ENCODE measurements at regions not wholly inside any gene's neighbourhood (a gene's known extent, or its start where the extent isn't known, plus 50 kb on each side); places are given as distances from the start of the nearest gene placed in this dataset.

DNA sequence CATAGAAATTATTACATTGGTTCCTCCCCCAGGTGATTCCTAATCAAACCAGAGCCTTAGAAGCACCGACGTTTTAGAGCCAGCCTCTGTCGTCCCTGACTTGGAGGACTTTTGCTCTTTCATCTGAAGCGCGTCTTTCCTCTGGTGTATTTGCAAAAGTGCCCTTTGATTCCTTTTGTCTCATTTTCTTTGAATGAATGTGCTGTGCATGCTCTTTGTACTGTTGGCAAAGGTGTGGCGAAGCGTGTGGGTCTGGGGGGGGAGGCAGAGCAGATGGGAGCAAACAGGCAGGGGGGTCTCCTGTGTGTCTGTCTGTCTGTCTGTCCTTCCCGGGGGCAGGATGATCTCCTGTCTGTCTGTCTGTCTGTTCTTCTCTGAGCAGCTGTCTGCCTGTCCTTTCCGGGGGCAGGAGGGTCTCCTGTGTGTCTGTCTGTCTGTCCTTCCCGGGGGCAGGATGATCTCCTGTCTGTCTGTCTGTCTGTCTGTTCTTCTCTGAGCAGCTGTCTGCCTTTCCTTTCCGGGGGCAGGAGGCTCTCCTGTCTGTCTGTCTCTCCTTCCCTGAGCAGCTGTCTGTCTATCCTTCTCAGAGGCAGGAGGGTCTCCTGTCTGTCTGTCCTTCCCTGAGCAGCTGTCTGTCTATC, 205.5 kb upstream of the MYT1L start:
- Mint-ChIP-seq H3K36me3 (ENCODE audit: low read depth) (no peaks in the 10 kb centered on the region), H3K4me3 (ENCODE audit: unreplicated experiment) (no peak overlapping the region), H3K9me3 (ENCODE audit: low read depth) (no peaks in the 10 kb centered on the region), H3K4me1 (ENCODE audit: low read depth) (no peaks in the 10 kb centered on the region), H3K27me3 (ENCODE audit: low read depth) (peaks cover 23% of the 10 kb centered on the region), H3K27ac (ENCODE audit: unreplicated experiment) (no peak overlapping the region)
- TF ChIP-seq CTCF (IDR thresholded peaks at IDR 0.05), result no peak
- DNase-seq (ENCODE audit: low spot score), result no peak

DNA sequence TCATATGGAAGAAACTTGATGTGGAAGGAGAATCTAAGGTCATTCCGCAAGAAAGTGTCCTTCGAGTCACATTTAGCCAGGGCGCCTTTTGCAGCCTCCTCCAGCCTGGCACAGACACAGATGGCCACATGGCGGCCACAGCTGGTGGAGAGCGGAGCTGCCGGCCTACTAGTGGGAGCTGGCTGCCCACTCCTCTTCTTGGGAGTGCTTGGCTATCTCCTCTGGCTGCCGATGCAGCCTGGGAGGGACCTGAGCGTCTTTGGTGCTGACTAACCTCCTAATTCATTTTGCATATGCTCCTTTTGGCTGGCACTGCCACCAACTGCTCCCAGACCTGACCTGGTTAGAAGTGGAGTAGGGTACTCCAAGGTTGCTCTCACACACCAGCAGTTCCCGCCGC, 199.3 kb upstream of the MYT1L start:
- H3K4me1 Mint-ChIP-seq (ENCODE audit: low read depth), result no peaks in the 10 kb centered on the region
- DNase-seq (ENCODE audit: low spot score), result no peak
- no peak overlapping the region for H3K27ac Mint-ChIP-seq (ENCODE audit: unreplicated experiment)
- no peak overlapping the region for H3K4me3 Mint-ChIP-seq (ENCODE audit: unreplicated experiment)
- no peak for TF ChIP-seq CTCF (IDR thresholded peaks at IDR 0.05)
- H3K9me3 Mint-ChIP-seq (ENCODE audit: low read depth), result no peaks in the 10 kb centered on the region
- no peaks in the 10 kb centered on the region for H3K36me3 Mint-ChIP-seq (ENCODE audit: low read depth)
- peaks cover 2% of the 10 kb centered on the region for H3K27me3 Mint-ChIP-seq (ENCODE audit: low read depth)

GRCh38 chr2:2528846-2529245, 197.8 kb upstream of the MYT1L start:
- H3K27ac Mint-ChIP-seq (ENCODE audit: unreplicated experiment), result no peak overlapping the region
- no peaks in the 10 kb centered on the region for H3K36me3 Mint-ChIP-seq (ENCODE audit: low read depth)
- H3K4me1 Mint-ChIP-seq (ENCODE audit: low read depth), result no peaks in the 10 kb centered on the region
- DNase-seq (ENCODE audit: low spot score), result no peak
- no peak overlapping the region for H3K4me3 Mint-ChIP-seq (ENCODE audit: unreplicated experiment)
- H3K27me3 Mint-ChIP-seq (ENCODE audit: low read depth), result peaks cover 2% of the 10 kb centered on the region
- no peaks in the 10 kb centered on the region for H3K9me3 Mint-ChIP-seq (ENCODE audit: low read depth)
- no peak for TF ChIP-seq CTCF (IDR thresholded peaks at IDR 0.05)

DNA sequence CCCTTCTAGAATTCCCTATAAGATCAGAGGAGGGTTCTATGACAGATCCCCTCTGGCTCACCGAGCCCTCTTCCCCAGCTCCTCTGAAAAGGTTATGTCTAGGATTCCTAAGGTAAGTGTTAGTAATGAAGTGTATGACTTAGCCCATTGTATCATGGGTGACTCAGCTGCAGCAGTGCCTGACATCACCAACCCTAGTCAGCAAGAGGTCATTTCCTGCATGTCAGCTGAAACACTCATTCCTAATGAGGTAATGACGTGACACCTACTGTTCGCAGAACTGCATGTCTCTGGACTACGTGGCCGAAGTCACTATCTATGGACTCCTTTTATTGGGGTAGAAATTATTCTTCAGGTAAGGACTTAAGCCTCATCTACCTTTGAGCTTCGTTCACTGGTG, 196.1 kb upstream of the MYT1L start:
- Mint-ChIP-seq H3K27ac (ENCODE audit: unreplicated experiment) (no peak overlapping the region), H3K36me3 (ENCODE audit: low read depth) (no peaks in the 10 kb centered on the region), H3K27me3 (ENCODE audit: low read depth) (no peaks in the 10 kb centered on the region), H3K4me3 (ENCODE audit: unreplicated experiment) (no peak overlapping the region), H3K9me3 (ENCODE audit: low read depth) (no peaks in the 10 kb centered on the region), H3K4me1 (ENCODE audit: low read depth) (no peaks in the 10 kb centered on the region)
- no peak for DNase-seq (ENCODE audit: low spot score)
- no peak for TF ChIP-seq CTCF (IDR thresholded peaks at IDR 0.05)

DNA sequence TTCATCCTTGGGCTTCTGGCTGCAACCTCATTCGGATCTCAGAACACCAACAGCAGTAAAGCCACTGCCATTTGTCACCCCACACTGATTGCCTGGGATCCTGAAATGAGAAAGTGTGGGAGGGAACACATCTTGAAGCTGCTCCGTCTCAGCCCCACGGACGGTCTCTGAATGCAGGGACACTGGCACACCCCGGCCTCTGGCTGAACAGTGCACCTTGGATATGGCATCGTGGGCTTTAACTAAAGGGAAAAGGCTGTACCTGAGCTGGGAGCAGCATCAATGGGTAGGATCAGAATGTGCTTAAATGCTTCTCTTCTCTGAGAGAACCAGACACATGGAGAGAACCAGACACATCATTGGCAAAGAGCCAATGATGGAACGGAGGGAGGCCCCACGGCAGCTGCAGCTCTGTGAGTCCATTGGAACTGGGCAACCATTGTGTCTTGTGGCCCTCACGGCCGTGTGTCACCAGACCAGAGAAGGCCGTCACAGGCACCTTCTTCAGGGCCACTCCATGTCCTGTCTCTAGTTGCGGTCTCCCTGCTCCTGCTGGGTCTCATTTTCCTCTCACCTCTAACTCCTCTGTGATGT, 193.4 kb upstream of the MYT1L start:
- DNase-seq (ENCODE audit: low spot score), result no peak
- TF ChIP-seq CTCF (IDR thresholded peaks at IDR 0.05), result no peak
- no peaks in the 10 kb centered on the region for H3K4me1 Mint-ChIP-seq (ENCODE audit: low read depth)
- peaks cover 7% of the 10 kb centered on the region for H3K27me3 Mint-ChIP-seq (ENCODE audit: low read depth)
- no peak overlapping the region for H3K27ac Mint-ChIP-seq (ENCODE audit: unreplicated experiment)
- no peaks in the 10 kb centered on the region for H3K36me3 Mint-ChIP-seq (ENCODE audit: low read depth)
- H3K4me3 Mint-ChIP-seq (ENCODE audit: unreplicated experiment), result no peak overlapping the region
- no peaks in the 10 kb centered on the region for H3K9me3 Mint-ChIP-seq (ENCODE audit: low read depth)

Measured in chondrocyte (in vitro differentiated cells).